ENCODE measurements at regions not wholly inside any gene's neighbourhood (a gene's known extent, or its start where the extent isn't known, plus 50 kb on each side); places are given as distances from the start of the nearest gene placed in this dataset.

DNA sequence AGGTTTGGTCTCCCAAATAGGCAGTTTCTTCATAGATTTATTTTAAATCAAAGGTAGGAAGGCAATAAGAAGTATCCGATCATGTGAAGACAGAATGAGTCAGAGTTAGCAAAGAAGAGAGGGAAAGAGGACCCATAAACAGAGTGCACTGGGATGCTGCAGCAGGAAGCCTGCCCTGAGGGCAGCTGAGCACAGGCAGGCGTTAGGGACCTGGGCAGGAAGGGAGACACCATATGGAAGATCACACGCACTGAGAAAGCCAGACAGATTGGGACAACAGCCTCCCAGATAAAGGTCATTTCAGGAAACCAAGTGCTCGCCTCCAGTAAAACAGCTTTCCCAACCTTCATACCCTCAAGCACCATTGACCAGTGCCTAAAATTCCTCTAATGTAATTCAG is 598.0 kb downstream of the EFNB2 start:
- DNase-seq (ENCODE audit: low spot score in 2 of 2, unreplicated experiment in 2 of 2): no peak
- Mint-ChIP-seq H3K4me3 (no peak overlapping the region), H3K4me1 (peaks cover 6% of the 10 kb centered on the region), H3K27me3 (ENCODE audit: low read depth) (no peaks in the 10 kb centered on the region), H3K9me3 (peaks cover 8% of the 10 kb centered on the region), H3K27ac (no peak overlapping the region), H3K36me3 (no peaks in the 10 kb centered on the region)
- TF ChIP-seq, protein P1, sequence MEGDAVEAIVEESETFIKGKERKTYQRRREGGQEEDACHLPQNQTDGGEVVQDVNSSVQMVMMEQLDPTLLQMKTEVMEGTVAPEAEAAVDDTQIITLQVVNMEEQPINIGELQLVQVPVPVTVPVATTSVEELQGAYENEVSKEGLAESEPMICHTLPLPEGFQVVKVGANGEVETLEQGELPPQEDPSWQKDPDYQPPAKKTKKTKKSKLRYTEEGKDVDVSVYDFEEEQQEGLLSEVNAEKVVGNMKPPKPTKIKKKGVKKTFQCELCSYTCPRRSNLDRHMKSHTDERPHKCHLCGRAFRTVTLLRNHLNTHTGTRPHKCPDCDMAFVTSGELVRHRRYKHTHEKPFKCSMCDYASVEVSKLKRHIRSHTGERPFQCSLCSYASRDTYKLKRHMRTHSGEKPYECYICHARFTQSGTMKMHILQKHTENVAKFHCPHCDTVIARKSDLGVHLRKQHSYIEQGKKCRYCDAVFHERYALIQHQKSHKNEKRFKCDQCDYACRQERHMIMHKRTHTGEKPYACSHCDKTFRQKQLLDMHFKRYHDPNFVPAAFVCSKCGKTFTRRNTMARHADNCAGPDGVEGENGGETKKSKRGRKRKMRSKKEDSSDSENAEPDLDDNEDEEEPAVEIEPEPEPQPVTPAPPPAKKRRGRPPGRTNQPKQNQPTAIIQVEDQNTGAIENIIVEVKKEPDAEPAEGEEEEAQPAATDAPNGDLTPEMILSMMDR (IDR thresholded peaks at IDR 0.05; ENCODE audit: unreplicated experiment): no peak

DNA sequence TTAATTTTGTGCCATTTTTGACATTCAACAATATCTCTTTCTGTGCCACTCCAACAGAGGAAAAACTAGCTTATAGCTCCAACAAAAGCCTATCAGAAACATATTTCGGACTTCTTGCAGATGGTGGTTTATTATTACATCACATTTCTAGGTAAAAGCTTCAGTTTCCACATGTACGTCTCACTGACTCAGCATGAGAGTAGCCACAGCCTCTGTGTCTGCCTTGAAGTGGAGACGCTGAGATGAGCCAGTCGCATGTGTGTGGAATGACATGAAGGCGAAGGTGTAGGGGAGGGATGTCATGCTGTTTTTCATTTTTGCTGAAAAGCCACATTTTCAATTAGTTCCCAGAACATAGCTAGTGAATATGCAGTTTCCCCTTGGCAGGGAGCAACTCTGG is 598.6 kb downstream of the EFNB2 start:
- H3K4me3 Mint-ChIP-seq: no peak overlapping the region
- no peak overlapping the region for H3K27ac Mint-ChIP-seq
- peaks cover 6% of the 10 kb centered on the region for H3K4me1 Mint-ChIP-seq
- H3K36me3 Mint-ChIP-seq: no peaks in the 10 kb centered on the region
- peaks cover 8% of the 10 kb centered on the region for H3K9me3 Mint-ChIP-seq
- TF ChIP-seq, protein P1 (IDR thresholded peaks at IDR 0.05; ENCODE audit: unreplicated experiment): no peak
- no peak for DNase-seq (ENCODE audit: low spot score in 2 of 2, unreplicated experiment in 2 of 2)
- H3K27me3 Mint-ChIP-seq (ENCODE audit: low read depth): no peaks in the 10 kb centered on the region

DNA sequence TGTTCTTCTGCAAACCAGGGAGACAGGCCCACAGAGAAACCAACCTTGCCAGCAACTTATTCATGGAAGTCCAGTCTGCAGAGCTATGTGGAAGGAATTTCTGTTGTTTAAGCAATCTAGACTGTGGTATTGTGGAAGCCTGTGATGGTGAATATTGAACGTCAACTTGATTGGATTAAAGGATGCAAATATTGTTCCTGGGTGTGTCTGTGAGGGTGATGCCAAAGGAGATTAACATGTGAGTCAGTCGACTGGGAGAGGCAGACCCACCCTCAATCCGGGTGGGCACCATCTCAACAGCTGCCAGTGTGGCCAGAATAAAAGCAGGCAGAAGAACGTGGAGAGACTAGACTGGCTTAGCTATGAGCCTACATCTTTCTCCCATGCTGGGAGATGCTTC is 606.0 kb downstream of the EFNB2 start:
- H3K27ac Mint-ChIP-seq: no peak overlapping the region
- H3K27me3 Mint-ChIP-seq (ENCODE audit: low read depth): no peaks in the 10 kb centered on the region
- TF ChIP-seq, protein P1 (IDR thresholded peaks at IDR 0.05; ENCODE audit: unreplicated experiment): no peak
- DNase-seq (ENCODE audit: low spot score in 2 of 2, unreplicated experiment in 2 of 2): no peak
- H3K4me1 Mint-ChIP-seq: peaks cover 6% of the 10 kb centered on the region
- H3K9me3 Mint-ChIP-seq: peaks cover 3% of the 10 kb centered on the region
- no peaks in the 10 kb centered on the region for H3K36me3 Mint-ChIP-seq
- no peak overlapping the region for H3K4me3 Mint-ChIP-seq

DNA sequence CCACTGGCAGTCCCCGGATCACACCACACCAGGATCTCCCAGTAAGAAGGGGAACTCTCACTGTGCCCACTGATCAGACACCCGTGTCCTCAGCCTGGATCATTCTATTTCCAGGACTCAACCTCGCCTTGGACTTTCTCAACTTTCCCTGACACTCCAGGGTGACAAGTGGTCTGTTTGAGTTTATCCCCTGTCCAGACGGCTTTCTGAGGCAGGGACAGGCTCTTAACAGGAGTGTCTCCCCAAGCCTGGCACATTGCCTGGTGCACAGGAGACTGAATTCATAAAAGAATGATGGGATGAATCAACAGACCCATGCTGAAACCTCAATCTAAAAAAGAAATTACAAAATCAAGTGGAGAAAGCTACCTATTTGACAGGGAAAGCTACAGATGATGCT is 606.6 kb downstream of the EFNB2 start:
- TF ChIP-seq, protein P1 (IDR thresholded peaks at IDR 0.05; ENCODE audit: unreplicated experiment): no peak
- no peak overlapping the region for H3K27ac Mint-ChIP-seq
- DNase-seq (ENCODE audit: low spot score in 2 of 2, unreplicated experiment in 2 of 2): no peak

DNA sequence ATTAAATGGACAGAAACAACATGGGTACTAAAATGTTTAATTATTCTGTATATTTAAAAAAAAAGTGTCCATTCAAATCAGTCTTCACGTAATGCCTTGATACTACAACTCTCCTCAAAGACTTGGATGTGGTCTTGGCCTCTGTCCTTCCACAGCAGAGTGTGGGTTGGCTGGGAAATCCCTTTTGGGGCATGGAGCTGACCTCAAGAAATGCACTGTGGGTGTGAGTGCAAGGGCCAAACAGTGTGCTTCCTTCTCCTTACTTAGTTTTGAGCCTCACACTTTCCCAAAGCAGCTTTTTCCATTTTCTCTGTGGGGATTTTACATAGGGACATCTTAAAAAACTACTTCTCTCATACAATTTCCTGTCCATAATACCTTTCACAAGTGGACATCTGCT is 607.4 kb downstream of the EFNB2 start:
- no peak overlapping the region for H3K27ac Mint-ChIP-seq
- TF ChIP-seq, protein P1 (IDR thresholded peaks at IDR 0.05; ENCODE audit: unreplicated experiment): no peak
- H3K36me3 Mint-ChIP-seq: no peaks in the 10 kb centered on the region
- H3K4me3 Mint-ChIP-seq: no peak overlapping the region
- DNase-seq (ENCODE audit: low spot score in 2 of 2, unreplicated experiment in 2 of 2): no peak
- no peaks in the 10 kb centered on the region for H3K9me3 Mint-ChIP-seq
- peaks cover 6% of the 10 kb centered on the region for H3K4me1 Mint-ChIP-seq
- no peaks in the 10 kb centered on the region for H3K27me3 Mint-ChIP-seq (ENCODE audit: low read depth)

More for the DNA sequence above, 606.6 kb downstream of the EFNB2 start:
- peaks cover 3% of the 10 kb centered on the region for H3K9me3 Mint-ChIP-seq
- no peak overlapping the region for H3K4me3 Mint-ChIP-seq
- H3K4me1 Mint-ChIP-seq: peaks cover 6% of the 10 kb centered on the region
- H3K36me3 Mint-ChIP-seq: no peaks in the 10 kb centered on the region
- no peaks in the 10 kb centered on the region for H3K27me3 Mint-ChIP-seq (ENCODE audit: low read depth)

DNA sequence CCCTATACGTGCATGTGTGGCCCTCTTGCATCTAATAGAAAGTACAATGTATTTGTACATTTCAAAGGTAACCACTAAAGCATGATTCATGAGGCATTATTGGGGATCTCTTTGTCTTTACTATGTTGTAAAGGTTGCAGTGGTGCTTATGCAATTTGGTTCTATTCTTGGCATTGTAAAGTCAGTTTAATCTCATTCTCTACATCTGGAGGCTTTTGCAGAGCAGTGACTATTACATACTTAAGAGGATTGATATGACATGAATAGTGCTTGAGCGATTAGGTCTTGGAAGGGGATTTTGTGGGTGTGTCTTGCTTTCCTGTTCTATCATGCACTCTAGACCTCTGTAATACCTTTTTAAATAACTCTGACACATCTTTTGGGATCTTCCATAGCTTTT is 610.0 kb downstream of the EFNB2 start:
- H3K27me3 Mint-ChIP-seq (ENCODE audit: low read depth): no peaks in the 10 kb centered on the region
- TF ChIP-seq, protein P1 (IDR thresholded peaks at IDR 0.05; ENCODE audit: unreplicated experiment): no peak
- no peaks in the 10 kb centered on the region for H3K9me3 Mint-ChIP-seq
- no peak overlapping the region for H3K27ac Mint-ChIP-seq
- H3K36me3 Mint-ChIP-seq: no peaks in the 10 kb centered on the region
- no peak for DNase-seq (ENCODE audit: low spot score in 2 of 2, unreplicated experiment in 2 of 2)
- peaks cover 6% of the 10 kb centered on the region for H3K4me1 Mint-ChIP-seq
- H3K4me3 Mint-ChIP-seq: no peak overlapping the region
